ENCODE measurements at regions not wholly inside any gene's neighbourhood (a gene's known extent, or its start where the extent isn't known, plus 50 kb on each side); places are given as distances from the start of the nearest gene placed in this dataset.

DNA sequence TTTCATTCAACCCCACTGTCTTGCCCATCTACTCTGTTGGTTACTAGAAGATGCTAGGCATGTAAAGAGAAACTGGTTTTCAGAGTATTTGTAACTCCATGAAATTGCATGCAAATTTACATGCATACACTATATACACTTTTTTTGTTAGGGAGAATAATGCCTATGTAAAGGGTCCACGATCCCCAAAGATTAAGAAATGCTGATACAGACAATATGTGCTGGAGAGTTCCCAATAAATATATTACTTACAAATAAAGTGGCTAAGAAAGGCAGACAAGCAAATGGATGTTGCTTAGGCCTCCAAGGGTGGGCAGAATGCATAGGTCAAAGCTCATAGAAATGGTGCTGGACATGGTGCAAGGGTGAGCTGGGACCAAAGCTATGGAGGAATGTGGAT lies 109.6 kb upstream of the NHSL1 start:
- TF ChIP-seq CTCF (conservative IDR thresholded peaks at IDR 0.05; ENCODE audit: low read depth in 2 of 2) (no peak), POLR2AphosphoS5 (IDR thresholded peaks at IDR 0.05; ENCODE audit: low read depth) (no peak), EZH2 (IDR thresholded peaks at IDR 0.05; ENCODE audit: low read depth, unreplicated experiment) (no peak)
- TF ChIP-seq, protein P1, sequence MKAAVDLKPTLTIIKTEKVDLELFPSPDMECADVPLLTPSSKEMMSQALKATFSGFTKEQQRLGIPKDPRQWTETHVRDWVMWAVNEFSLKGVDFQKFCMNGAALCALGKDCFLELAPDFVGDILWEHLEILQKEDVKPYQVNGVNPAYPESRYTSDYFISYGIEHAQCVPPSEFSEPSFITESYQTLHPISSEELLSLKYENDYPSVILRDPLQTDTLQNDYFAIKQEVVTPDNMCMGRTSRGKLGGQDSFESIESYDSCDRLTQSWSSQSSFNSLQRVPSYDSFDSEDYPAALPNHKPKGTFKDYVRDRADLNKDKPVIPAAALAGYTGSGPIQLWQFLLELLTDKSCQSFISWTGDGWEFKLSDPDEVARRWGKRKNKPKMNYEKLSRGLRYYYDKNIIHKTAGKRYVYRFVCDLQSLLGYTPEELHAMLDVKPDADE (IDR thresholded peaks at IDR 0.05) = no peak

Measured in GM23338 (cell line).